Mononuclear cell (primary cell): ENCODE measurements at regions not wholly inside any gene's neighbourhood (a gene's known extent, or its start where the extent isn't known, plus 50 kb on each side); places are given as distances from the start of the nearest gene placed in this dataset.
"Not testable (repeated sequence)": the region's sequence is repeated elsewhere in the genome, so short reads cannot be mapped to it uniquely, and the experiment has no call there.

Experiments
- H3K27me3 ChIP-seq: 2 replicates; pipeline ENCODE4 v1.6.0; 2011; ENCODE audit warnings: low read length, control low read depth; ENCODE audit not compliant: insufficient read depth
- H3K4me1 ChIP-seq: 2 replicates; pipeline ENCODE4 v1.5.1; 2011; ENCODE audit warnings: mild to moderate bottlenecking, low read length, control low read depth; ENCODE audit not compliant: insufficient read depth
- H3K4me3 ChIP-seq: 2 replicates; pipeline ENCODE4 v1.5.1; 2011; ENCODE audit warnings: mild to moderate bottlenecking, low read length, moderate library complexity
- H3K9me3 ChIP-seq: 2 replicates; pipeline ENCODE4 v1.5.1; 2011; ENCODE audit warnings: low read depth, mild to moderate bottlenecking, control low read depth, low read length

DNA sequence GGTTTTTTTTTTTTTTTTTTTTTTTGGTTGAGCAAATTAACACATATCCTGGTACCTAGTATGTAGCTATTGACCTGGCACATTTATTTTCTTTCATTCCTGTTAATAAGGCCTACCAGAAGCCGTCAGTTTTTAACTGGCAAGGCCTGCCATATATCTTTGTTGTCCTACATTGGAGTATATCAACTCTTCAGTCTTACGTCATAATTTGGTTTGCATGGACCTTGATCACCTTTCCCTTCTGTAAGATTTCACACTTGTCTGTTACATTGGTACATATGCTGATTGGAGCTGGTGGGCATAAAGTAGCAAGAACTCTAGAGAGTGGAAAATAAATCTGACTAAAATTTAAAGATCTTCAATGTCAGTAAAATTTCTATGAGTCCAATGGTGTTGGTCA is 1658.0 kb downstream of the C4orf33 start:
- Histone ChIP-seq H3K27me3 (no peaks in the 10 kb centered on the region), H3K4me1 (no peaks in the 10 kb centered on the region), H3K9me3 (no peaks in the 10 kb centered on the region)

DNA sequence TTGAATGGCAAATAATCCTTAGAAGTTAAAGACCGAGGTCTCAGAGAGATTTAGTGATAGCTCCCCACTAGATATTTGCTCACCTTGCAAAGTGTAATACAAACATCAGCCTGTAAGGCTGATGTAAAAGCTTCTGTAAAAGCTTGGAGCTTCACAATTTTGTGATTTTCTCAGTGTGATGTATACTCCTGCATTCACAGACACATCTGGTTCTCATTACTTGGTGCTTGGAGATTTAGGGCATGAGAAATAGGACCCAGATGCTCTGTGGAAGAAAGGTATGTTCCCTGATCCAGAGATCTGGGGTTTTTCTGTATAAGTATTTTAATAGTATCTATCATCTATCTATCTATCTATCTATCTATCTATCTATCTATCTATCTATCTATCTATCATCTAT is 1664.3 kb downstream of the C4orf33 start:
- H3K4me1 ChIP-seq, result no peaks in the 10 kb centered on the region
- H3K9me3 ChIP-seq, result no peaks in the 10 kb centered on the region
- no peaks in the 10 kb centered on the region for H3K27me3 ChIP-seq
- no peak overlapping the region for H3K4me3 ChIP-seq

More for the DNA sequence above, 1658.0 kb downstream of the C4orf33 start:
- no peak overlapping the region for H3K4me3 ChIP-seq

DNA sequence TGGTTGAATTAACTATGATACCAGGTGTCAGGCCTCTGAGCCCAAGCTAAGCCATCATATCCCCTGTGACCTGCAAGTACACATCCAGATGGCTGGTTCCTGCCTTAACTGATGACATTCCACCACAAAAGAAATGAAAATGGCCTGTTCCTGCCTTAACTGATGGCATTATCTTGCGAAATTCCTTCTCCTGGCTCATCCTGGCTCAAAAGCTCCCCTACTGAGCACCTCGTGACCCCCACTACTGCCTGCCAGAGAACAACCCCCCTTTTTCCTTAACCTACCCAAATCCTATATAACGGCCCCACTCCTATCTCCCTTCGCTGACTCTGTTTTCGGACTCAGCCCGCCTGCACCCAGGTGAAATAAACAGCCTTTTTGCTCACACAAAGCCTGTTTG is 1671.4 kb downstream of the C4orf33 start:
- not testable (repeated sequence) for H3K4me1 ChIP-seq, H3K9me3 ChIP-seq, H3K4me3 ChIP-seq, H3K27me3 ChIP-seq

DNA sequence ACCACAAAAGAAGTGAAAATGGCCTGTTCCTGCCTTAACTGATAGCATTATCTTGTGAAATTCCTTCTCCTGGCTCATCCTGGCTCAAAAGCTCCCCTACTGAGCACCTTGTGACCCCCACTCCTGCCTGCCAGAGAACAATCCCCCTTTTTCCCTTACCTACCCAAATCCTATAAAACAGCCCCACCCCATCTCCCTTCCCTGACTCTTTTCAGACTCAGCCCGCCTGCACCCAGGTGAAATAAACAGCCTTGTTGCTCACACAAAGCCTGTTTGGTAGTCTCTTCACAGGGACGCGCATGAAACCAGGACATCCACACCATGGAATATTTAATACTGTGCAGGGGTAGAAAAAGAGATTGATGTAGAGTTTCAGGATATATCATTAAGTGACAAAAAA is 1677.0 kb downstream of the C4orf33 start:
- not testable (repeated sequence) for H3K9me3 ChIP-seq, H3K4me1 ChIP-seq

DNA sequence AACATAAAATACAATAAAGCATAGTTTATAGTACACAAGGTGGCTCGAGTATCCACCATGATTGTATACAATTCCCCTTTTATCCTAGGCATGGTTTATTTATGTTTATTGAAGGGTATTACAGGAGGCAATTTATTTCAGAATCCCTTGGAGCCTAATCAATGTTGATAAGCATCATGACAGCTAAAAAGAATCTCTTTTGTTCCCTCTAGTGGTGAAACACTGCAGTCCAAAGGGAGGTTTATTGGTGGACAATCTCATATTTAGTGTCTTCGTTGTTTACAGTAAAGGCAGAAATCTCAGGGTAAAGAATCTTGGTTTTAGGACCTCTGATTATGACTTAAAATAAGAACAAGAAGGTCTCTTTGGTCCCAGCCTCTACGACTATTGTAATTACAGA is 1712.5 kb downstream of the C4orf33 start:
- H3K4me3 ChIP-seq, result no peak overlapping the region

More for the DNA sequence above, 1677.0 kb downstream of the C4orf33 start:
- not testable (repeated sequence) for H3K27me3 ChIP-seq, H3K4me3 ChIP-seq

DNA sequence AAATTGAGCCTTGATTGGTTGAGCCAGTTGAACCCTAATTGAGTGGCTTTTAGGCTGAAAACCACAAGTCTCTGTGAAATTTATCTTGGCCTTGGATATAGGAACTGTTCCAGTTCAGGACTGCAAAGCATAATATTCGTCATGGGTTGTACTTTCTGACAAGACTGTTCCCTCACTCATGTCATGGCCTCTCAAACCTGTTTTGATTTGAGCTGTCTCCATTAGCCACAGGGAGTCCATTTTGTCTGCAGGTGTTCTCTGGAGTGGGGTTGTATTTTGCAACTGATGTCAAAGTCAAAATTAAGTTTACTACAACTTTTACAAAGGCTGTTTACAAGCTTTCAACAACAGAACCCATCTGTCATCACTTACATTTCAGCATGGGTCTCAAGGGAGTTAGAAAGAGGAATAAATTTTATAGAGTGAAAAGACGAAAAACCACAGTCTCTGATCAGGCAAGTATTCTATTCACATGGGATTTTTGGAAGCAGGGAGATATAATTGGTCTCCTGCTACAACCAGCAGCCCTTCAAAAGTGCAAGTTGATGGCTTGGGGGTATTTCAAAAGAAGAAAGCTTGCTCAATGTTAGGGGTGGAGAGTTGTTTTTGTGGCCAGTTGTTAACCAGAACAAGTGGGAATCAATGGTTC is 1716.3 kb downstream of the C4orf33 start:
- Histone ChIP-seq H3K4me1 (no peaks in the 10 kb centered on the region), H3K4me3 (no peak overlapping the region), H3K9me3 (peaks cover 7% of the 10 kb centered on the region), H3K27me3 (no peaks in the 10 kb centered on the region)

More for the DNA sequence above, 1712.5 kb downstream of the C4orf33 start:
- Histone ChIP-seq H3K4me1 (no peaks in the 10 kb centered on the region), H3K9me3 (no peaks in the 10 kb centered on the region), H3K27me3 (no peaks in the 10 kb centered on the region)

DNA sequence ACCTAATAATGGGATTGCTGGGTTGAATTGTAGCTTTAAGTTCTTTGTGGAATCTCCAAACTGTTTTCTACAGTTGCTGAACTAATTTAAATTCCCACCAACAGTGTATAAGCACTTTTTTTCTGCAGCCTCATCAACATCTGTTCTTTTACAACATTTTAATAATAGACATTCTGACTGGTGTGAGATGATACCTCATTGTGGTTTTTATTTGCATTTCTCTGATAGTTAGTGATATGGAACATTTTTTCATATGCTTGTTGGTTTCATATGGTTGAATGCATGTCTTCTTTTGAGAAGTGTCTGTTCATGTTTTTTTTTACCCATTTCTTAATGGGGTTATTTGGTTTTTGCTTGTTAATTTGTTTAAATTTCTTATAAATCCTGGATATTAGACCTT is 1718.9 kb downstream of the C4orf33 start:
- H3K4me3 ChIP-seq, result no peak overlapping the region
- H3K27me3 ChIP-seq, result no peaks in the 10 kb centered on the region
- H3K9me3 ChIP-seq, result peaks cover 7% of the 10 kb centered on the region
- no peaks in the 10 kb centered on the region for H3K4me1 ChIP-seq

DNA sequence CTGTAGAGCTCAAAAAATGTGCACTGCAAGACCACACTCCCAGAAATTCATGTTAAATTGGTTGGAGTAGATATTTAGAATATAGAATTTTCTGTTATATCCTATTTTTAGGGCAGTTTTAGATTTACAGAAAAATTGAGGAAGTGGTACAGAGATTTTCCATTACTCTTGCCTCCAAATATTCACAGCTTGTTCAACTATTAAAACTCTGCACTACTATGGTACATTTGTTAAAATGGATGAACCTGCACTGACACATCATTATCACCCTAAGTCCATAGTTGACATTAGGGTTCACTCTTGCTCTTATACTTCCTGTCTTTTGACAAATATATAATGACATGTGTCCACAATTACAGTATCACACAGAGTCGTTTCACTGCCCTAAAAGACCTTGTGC is 1724.5 kb downstream of the C4orf33 start:
- Histone ChIP-seq H3K9me3 (peaks cover 7% of the 10 kb centered on the region), H3K27me3 (no peaks in the 10 kb centered on the region), H3K4me1 (no peaks in the 10 kb centered on the region), H3K4me3 (no peak overlapping the region)

DNA sequence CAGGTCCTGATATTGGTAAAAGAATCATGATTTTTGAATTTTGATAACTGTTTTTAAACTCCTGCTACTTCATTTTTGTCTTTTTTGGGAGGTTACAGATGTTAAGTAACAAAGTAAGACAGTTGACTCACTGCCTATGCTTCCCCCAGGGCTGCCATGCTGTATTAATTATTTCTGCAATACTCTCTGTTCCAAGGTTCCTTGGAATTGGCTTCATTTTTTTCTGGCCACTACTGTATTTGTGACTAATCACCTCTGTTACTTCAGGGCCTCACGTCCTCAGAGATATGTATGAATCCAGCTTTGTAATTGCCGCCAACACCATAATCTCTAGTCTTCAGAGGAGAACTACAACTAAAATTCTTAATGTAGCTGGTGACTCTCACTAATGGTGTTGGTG is 1729.3 kb downstream of the C4orf33 start:
- H3K4me1 ChIP-seq, result no peaks in the 10 kb centered on the region
- H3K4me3 ChIP-seq, result no peak overlapping the region
- H3K27me3 ChIP-seq, result no peaks in the 10 kb centered on the region
- H3K9me3 ChIP-seq, result no peaks in the 10 kb centered on the region

DNA sequence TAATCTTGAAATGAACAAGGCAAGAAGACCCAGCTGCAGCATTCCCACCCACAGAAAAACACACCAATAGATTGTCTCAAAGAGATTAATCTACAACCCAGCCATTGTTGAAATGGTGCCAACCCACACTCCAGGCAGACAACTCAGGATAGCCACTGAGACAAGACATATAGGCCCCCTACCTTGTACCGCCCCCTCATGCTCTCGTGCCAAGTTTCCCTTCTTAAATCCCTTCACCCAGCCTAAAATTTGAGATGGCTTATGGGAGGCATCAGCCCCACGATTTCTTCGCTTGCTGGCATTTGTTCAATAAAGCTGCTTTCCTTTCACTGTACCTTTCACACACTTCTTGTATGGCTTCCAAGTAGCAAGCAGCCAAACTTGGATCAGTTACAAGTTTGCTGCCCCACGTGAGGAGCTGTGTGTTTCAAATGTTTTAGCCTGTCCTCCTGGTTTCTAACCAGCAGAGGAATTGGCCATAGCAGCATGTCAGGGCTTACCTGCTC is 1754.1 kb downstream of the C4orf33 start:
- Histone ChIP-seq H3K9me3 (no peaks in the 10 kb centered on the region), H3K4me1 (no peaks in the 10 kb centered on the region), H3K4me3 (no peak overlapping the region), H3K27me3 (no peaks in the 10 kb centered on the region)

DNA sequence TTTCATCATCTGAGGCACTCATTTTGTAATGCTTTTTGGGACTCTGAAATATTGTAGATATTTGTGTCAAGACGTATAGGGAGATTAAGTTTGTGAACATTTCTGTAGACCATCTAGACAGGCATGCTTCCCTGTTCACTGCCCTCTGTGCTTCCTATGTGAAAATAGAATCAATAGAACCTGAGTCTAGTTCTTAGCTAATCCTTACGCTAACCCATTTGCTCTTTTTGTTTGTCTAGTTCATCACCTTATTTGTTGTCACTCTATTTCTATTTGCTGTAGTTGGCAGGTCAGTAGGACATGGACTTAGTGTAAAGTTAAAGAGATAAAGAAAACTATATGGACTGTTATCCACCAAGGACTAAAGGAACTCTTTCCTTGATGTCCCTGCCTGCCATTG is 1755.2 kb downstream of the C4orf33 start:
- H3K4me1 ChIP-seq, result no peaks in the 10 kb centered on the region
- H3K27me3 ChIP-seq, result no peaks in the 10 kb centered on the region
- no peaks in the 10 kb centered on the region for H3K9me3 ChIP-seq
- H3K4me3 ChIP-seq, result no peak overlapping the region

DNA sequence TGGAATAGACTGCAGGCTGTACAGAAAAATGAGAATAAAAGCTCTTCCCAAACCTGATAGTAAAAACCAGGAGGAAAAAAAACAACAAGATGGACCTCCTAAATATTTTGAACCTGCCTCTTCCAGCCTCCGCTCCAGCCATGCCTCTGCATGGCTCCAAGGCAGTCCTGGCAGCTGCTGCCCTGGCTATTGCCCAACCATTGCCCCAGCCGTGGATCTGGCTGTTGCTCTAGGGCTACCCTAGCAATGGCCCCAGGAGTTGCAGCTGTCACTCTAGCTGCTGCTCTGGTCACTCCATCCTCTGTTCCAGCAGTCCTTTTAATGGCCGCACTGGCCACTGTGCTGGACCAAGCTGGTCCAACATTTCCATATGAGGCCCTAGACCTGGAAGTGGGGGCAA is 1756.0 kb downstream of the C4orf33 start:
- Histone ChIP-seq H3K9me3 (no peaks in the 10 kb centered on the region), H3K4me3 (no peak overlapping the region), H3K27me3 (no peaks in the 10 kb centered on the region), H3K4me1 (no peaks in the 10 kb centered on the region)

DNA sequence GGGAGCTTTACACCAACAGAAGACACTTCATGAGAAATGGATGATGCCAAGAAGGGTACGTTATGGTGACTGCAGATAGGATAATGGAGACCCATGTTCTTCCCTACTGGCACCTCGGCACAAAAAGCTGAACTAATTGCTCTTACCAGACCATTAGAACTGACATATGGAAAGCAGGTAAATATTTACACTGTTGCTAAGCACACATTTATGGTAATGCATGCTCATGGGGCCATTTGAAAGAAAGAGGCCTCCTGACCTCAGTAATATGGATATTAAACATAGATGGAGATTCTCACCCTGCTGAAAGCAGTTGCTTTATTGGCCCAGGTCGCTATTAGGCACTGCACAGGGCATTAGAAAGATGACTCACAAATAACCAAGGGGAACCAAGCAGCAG is 1759.6 kb downstream of the C4orf33 start:
- Histone ChIP-seq H3K4me3 (no peak overlapping the region), H3K27me3 (no peaks in the 10 kb centered on the region), H3K9me3 (no peaks in the 10 kb centered on the region)

DNA sequence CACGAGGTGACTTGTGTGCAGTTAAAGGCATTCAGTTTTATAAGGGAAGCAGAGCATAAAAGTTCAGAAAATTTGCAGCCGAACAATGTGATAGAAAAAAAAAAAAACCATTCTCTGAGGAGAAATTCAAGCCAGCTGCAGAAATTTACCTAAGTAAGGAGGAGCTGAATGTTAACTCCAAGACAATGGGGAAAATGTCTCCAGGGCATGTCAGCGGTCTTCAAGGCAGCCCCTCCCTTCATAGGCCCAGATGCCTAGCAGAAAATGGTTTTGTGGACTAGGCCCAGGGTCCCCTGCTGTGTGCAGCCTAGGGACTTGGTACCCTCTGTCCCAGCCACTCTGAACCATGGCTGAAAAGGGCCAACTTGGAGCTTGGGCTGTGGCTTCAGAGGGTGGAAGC is 1764.0 kb downstream of the C4orf33 start:
- H3K4me1 ChIP-seq, result no peaks in the 10 kb centered on the region
- H3K4me3 ChIP-seq, result no peak overlapping the region
- no peaks in the 10 kb centered on the region for H3K9me3 ChIP-seq
- H3K27me3 ChIP-seq, result no peaks in the 10 kb centered on the region

More for the DNA sequence above, 1759.6 kb downstream of the C4orf33 start:
- H3K4me1 ChIP-seq, result no peaks in the 10 kb centered on the region

DNA sequence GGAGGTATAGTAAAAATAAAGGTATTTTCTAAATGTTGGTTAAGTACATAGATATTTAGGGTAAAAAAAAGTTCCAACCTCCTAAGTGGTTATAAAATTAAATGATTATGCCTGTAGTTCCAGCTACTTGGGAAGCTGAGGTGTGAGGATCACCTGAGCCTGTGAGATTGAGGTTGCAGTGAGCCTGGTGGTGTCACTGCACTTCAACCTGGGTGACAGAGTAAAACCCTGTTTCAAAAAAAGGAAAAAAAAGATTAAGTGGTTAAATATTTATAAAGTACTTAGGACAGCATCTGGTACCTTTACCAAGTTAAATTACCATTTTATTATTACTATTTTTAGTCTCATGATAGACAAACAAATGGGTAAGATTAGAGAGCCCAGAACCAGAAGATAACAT is 1801.0 kb downstream of the C4orf33 start:
- Histone ChIP-seq H3K4me3 (no peak overlapping the region), H3K27me3 (no peaks in the 10 kb centered on the region), H3K9me3 (no peaks in the 10 kb centered on the region), H3K4me1 (no peaks in the 10 kb centered on the region)

DNA sequence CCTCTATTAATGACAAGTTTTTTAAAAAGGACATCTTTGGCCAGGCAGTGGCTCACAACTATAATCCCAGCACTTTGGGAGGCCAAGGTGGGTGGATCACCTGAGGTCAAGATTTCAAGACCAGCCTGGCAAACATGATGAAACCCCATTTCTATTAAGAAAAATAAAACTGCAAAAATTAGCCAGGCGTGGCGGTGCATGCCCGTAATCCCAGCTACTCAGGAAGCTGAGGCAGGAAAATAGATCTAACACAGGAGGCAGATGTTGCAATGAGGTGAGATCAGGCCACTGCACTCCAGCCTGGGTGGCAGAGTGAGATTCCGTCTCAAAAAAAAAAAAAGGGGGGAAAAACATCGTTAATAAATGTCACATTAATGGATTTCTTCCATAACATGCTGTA is 1805.4 kb downstream of the C4orf33 start:
- no peaks in the 10 kb centered on the region for H3K27me3 ChIP-seq
- H3K4me1 ChIP-seq, result no peaks in the 10 kb centered on the region
- no peak overlapping the region for H3K4me3 ChIP-seq
- no peaks in the 10 kb centered on the region for H3K9me3 ChIP-seq
